ENCODE measurements at regions not wholly inside any gene's neighbourhood (a gene's known extent, or its start where the extent isn't known, plus 50 kb on each side); places are given as distances from the start of the nearest gene placed in this dataset.

DNA sequence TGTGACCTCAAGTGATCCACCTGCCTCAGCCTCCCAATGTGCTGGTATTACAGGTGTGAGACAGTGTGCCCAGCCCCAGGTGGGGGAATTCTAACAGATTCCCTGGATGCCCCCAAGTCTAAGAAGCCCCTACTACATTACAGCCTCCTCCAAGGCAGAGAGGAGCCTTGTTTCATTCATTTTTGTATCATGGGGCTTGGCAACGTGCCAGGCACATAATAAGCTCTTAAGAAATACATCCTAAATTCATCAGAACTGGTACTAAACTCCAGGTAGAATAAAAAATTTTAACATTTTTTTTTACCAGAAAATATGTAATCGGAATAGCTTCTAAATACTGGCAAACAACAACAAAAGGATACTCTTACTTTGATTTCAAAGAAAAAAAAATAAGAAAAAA is 127.1 kb downstream of the CHIC2 start:
- no peaks in the 10 kb centered on the region for H3K4me1 ChIP-seq (ENCODE audit: control insufficient read depth, insufficient read depth, low read length)
- in situ Hi-C loops (cut with HindIII; ENCODE audit: low pct_unique_long_range_greater_than_20kb, low sequenced_read_pairs): no loop called here
- H3K27ac ChIP-seq (ENCODE audit: low read length): no peak overlapping the region
- no peak overlapping the region for H3K4me3 ChIP-seq (ENCODE audit: low read depth in 2 of 2, low read length in 2 of 2)
- TF ChIP-seq REST (IDR thresholded peaks at IDR 0.05; ENCODE audit: insufficient read depth in 1 of 2, low read depth in 2 of 2, low read length in 1 of 2): no peak
- TF ChIP-seq TCF7L2 (IDR thresholded peaks at IDR 0.05; ENCODE audit: low read depth, low read length): no peak
- TF ChIP-seq, protein P1, sequence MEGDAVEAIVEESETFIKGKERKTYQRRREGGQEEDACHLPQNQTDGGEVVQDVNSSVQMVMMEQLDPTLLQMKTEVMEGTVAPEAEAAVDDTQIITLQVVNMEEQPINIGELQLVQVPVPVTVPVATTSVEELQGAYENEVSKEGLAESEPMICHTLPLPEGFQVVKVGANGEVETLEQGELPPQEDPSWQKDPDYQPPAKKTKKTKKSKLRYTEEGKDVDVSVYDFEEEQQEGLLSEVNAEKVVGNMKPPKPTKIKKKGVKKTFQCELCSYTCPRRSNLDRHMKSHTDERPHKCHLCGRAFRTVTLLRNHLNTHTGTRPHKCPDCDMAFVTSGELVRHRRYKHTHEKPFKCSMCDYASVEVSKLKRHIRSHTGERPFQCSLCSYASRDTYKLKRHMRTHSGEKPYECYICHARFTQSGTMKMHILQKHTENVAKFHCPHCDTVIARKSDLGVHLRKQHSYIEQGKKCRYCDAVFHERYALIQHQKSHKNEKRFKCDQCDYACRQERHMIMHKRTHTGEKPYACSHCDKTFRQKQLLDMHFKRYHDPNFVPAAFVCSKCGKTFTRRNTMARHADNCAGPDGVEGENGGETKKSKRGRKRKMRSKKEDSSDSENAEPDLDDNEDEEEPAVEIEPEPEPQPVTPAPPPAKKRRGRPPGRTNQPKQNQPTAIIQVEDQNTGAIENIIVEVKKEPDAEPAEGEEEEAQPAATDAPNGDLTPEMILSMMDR (IDR thresholded peaks at IDR 0.05): no peak
- TF ChIP-seq POLR2AphosphoS5 (IDR thresholded peaks at IDR 0.05; ENCODE audit: low read depth, low read length): no peak
- no peak for TF ChIP-seq SIN3A (IDR thresholded peaks at IDR 0.05; ENCODE audit: borderline replicate concordance, insufficient read depth, low read depth, low read length)
- ChIA-PET POLR2A (no interaction called here), CTCF (no interaction called here)
- H3K9me3 ChIP-seq (ENCODE audit: control insufficient read depth, insufficient read depth, low read depth, low read length): no peaks in the 10 kb centered on the region
- intact Hi-C loops (cut with micrococcal nuclease; ENCODE audit: unreplicated experiment): no loop called here
- H3K36me3 ChIP-seq (ENCODE audit: control insufficient read depth, insufficient read depth, low read length): no peaks in the 10 kb centered on the region
- no TSS peak for BruUV-seq (replicated peaks)
- H3K27me3 ChIP-seq (ENCODE audit: control insufficient read depth, insufficient read depth, low read length): no peaks in the 10 kb centered on the region
- DNase-seq (ENCODE audit: low read depth, low spot score) (no peak), ATAC-seq (no peak)

GRCh38 chr4:53935780-53936179 is 128.6 kb downstream of the CHIC2 start:
- no peak for TF ChIP-seq POLR2AphosphoS5 (IDR thresholded peaks at IDR 0.05; ENCODE audit: low read depth, low read length)
- TF ChIP-seq SIN3A (IDR thresholded peaks at IDR 0.05; ENCODE audit: borderline replicate concordance, insufficient read depth, low read depth, low read length): no peak
- no peak for TF ChIP-seq REST (IDR thresholded peaks at IDR 0.05; ENCODE audit: insufficient read depth in 1 of 2, low read depth in 2 of 2, low read length in 1 of 2)
- no peak for TF ChIP-seq TCF7L2 (IDR thresholded peaks at IDR 0.05; ENCODE audit: low read depth, low read length)
- TF ChIP-seq, protein P1 (IDR thresholded peaks at IDR 0.05): no peak

More at GRCh38 chr4:53935780-53936179, 128.6 kb downstream of the CHIC2 start:
- Histone ChIP-seq H3K4me1 (ENCODE audit: control insufficient read depth, insufficient read depth, low read length) (no peaks in the 10 kb centered on the region), H3K36me3 (ENCODE audit: control insufficient read depth, insufficient read depth, low read length) (no peaks in the 10 kb centered on the region), H3K27ac (ENCODE audit: low read length) (no peak overlapping the region), H3K9me3 (ENCODE audit: control insufficient read depth, insufficient read depth, low read depth, low read length) (no peaks in the 10 kb centered on the region), H3K27me3 (ENCODE audit: control insufficient read depth, insufficient read depth, low read length) (no peaks in the 10 kb centered on the region), H3K4me3 (ENCODE audit: low read depth in 2 of 2, low read length in 2 of 2) (no peak overlapping the region)
- DNase-seq (ENCODE audit: low read depth, low spot score): no peak
- ChIA-PET POLR2A (no interaction called here), CTCF (no interaction called here)
- no TSS peak for BruUV-seq (replicated peaks)
- ATAC-seq: no peak
- in situ Hi-C loops (cut with HindIII; ENCODE audit: low pct_unique_long_range_greater_than_20kb, low sequenced_read_pairs): no loop called here
- intact Hi-C loops (cut with micrococcal nuclease; ENCODE audit: unreplicated experiment): no loop called here

Data from Panc1 (cell line).